Erythroblast (primary cell): ENCODE measurements at regions not wholly inside any gene's neighbourhood (a gene's known extent, or its start where the extent isn't known, plus 50 kb on each side); places are given as distances from the start of the nearest gene placed in this dataset.

Experiments
- GATA1 ChIP-seq: IDR thresholded peaks from 2 replicates; pipeline ENCODE4 v1.6.1; 2011; ENCODE audit warnings: low read depth, mild to moderate bottlenecking, control low read depth, low read length, moderate library complexity
- POLR2A ChIP-seq: IDR thresholded peaks from 2 replicates; pipeline ENCODE4 v1.6.1; 2011; ENCODE audit warnings: mild to moderate bottlenecking, low read length

DNA sequence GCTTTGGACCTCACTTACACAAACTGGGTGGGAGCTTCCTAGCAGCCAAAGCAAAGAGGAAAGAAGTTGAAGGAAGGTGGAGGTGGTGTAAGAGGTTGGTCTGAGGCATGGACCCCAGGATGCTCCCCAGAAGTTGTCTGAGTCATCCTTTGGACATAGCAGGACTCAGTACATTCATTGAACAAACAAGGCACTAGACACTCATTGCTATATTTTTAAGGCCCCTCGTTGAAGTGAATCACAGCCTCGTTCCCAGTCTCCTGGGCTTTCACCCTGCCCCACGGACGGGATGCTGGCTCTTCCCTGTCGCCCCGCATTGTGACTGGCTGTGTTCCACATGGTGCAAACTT is 95.9 kb upstream of the FGF3 start:
- TF ChIP-seq POLR2A (no peak), GATA1 (no peak)
